Stomach (tissue), 4 donors: ENCODE measurements at regions not wholly inside any gene's neighbourhood (a gene's known extent, or its start where the extent isn't known, plus 50 kb on each side); places are given as distances from the start of the nearest gene placed in this dataset.

Experiments
- CTCF ChIP-seq, 7 experiments: fragments of 450-650 bp in 4 of 7; fragments of 200-600 bp in 3 of 7; sonication (generic) in 3 of 7; IDR thresholded peaks; one replicate each; pipeline ENCODE4 v1.5.1; 2016 to 2019; ENCODE audit warnings: antibody characterized with exemption in 7 of 7, control low read depth in 2 of 7, mild to moderate bottlenecking in 1 of 7
- POLR2A ChIP-seq, 4 donors: fragments of 450-650 bp; IDR thresholded peaks; one replicate each; pipeline ENCODE4 v1.6.1; 2016; ENCODE audit warnings: antibody characterized with exemption in 4 of 4, control low read depth in 2 of 4, mild to moderate bottlenecking in 1 of 4, moderate library complexity in 1 of 4

DNA sequence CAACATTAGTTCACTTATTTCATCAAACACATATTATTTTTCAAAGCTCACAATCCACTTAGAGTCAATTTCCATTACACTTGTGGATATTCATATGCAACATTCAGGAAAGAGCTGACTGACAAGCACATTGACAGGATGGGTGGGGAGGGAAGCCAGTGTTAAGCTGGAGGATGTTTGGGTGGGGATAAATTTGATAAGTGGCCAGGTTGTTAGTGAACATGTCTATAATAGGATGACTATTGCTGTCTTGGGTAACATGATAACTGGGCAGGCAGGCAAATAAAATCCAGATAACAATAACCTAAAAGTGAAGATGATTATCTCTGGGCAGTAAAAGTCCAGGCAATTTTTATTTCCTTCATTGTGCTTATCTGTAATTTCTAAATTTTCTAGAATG is 73.8 kb upstream of the OSBPL8 start:
- TF ChIP-seq CTCF (IDR thresholded peaks at IDR 0.05): no peak
- no peak for TF ChIP-seq POLR2A (IDR thresholded peaks at IDR 0.05)
